Activated CD8-positive, alpha-beta T cell treated with anti-CD3 and anti-CD28 coated beads for 36 hours (primary cell): ENCODE measurements at regions not wholly inside any gene's neighbourhood (a gene's known extent, or its start where the extent isn't known, plus 50 kb on each side); places are given as distances from the start of the nearest gene placed in this dataset.

ENCODE experiments used
- ATAC-seq: fragments of 200-7000 bp; cut with Tn5 transposase; one replicate; pipeline ENCODE4 v1.10.0; 2021; ENCODE audit warnings: mild to moderate bottlenecking, moderate library complexity
- CTCF ChIA-PET: fragments of 350-600 bp; sonication (Branson Sonifier 250); formaldehyde crosslinking; loops from one replicate; lab custom pipeline; 2021; ENCODE audit warnings: antibody characterized with exemption; lab: Charles Lee
- POLR2A ChIA-PET: fragments of 350-600 bp; sonication (Branson Sonifier 250); formaldehyde crosslinking; loops from one replicate; lab custom pipeline; 2021; ENCODE audit warnings: antibody characterized with exemption; lab: Charles Lee
- DNase-seq: peaks from one replicate; pipeline ENCODE4 v3.0.0-alpha.2; 2020
- H3K27ac Mint-ChIP-seq: one replicate; pipeline ENCODE4 v1.8.0; 2021; ENCODE audit warnings: mild to moderate bottlenecking, mixed read lengths
- H3K27me3 Mint-ChIP-seq: one replicate; pipeline ENCODE4 v1.8.0; 2021; ENCODE audit warnings: mixed read lengths
- H3K36me3 Mint-ChIP-seq: one replicate; pipeline ENCODE4 v1.8.0; 2021; ENCODE audit warnings: low read depth, mixed read lengths
- H3K4me1 Mint-ChIP-seq: one replicate; pipeline ENCODE4 v1.8.0; 2021; ENCODE audit warnings: low read depth, mixed read lengths
- H3K4me3 Mint-ChIP-seq: one replicate; pipeline ENCODE4 v1.8.0; 2021; ENCODE audit warnings: mild to moderate bottlenecking, moderate library complexity, mixed read lengths
- H3K9me3 Mint-ChIP-seq: one replicate; pipeline ENCODE4 v1.8.0; 2021; ENCODE audit warnings: mixed read lengths
- intact Hi-C: fragments of 100-400 bp; cut with micrococcal nuclease; formaldehyde crosslinking; loops from one replicate; pipeline ENCODE4 v1.10.0; 2022
- TF ChIP-seq, protein P1 (sequence below): fragments of 200-600 bp; IDR thresholded peaks from one replicate; pipeline ENCODE4 v1.8.0; 2022; ENCODE audit warnings: antibody characterized with exemption, mild to moderate bottlenecking

DNA sequence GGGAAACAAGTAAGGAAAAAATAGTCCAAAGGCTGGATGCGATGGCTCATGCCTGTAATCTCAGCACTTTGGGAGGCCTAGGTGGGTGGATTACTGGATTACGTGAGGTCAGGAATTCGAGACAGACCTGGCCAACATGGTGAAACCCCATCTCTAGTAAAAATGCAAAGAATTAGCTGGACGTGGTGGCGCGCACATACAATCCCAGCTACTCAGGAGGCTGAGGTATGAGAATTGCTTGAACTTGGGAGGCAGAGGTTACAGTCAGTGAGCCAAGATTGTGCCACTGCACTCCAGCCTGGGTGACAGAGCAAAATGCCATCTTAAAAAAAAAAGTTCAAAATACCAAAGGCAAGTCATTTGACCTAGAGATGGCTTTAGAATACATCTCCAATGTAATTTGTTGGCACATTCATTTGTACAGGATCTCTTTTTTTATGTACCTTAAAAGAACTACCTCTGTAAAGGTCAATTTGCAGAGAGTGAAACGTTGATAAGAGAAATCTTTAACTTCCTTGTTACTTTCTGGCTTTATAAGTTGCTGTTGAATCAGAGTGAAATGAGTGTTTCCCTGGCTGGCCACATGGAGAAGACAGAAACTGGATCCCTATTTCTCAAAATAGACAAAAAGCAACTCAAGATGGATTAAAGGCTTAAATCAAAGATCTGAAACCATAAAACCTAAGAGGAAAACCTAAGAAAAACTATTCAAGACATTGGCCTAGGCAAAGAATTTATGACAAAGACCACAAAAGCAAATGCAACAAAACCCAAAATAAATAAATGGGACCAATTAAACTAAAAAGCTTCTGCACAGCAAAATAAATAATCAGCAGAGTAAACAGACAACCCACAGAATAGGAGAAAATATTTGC is 260.7 kb downstream of the KLF6 start:
- CTCF ChIA-PET, result no interaction called here
- POLR2A ChIA-PET, result no interaction called here
- no peak overlapping the region for H3K4me3 Mint-ChIP-seq
- ATAC-seq (no peak), DNase-seq (no peak)
- TF ChIP-seq, protein P1, sequence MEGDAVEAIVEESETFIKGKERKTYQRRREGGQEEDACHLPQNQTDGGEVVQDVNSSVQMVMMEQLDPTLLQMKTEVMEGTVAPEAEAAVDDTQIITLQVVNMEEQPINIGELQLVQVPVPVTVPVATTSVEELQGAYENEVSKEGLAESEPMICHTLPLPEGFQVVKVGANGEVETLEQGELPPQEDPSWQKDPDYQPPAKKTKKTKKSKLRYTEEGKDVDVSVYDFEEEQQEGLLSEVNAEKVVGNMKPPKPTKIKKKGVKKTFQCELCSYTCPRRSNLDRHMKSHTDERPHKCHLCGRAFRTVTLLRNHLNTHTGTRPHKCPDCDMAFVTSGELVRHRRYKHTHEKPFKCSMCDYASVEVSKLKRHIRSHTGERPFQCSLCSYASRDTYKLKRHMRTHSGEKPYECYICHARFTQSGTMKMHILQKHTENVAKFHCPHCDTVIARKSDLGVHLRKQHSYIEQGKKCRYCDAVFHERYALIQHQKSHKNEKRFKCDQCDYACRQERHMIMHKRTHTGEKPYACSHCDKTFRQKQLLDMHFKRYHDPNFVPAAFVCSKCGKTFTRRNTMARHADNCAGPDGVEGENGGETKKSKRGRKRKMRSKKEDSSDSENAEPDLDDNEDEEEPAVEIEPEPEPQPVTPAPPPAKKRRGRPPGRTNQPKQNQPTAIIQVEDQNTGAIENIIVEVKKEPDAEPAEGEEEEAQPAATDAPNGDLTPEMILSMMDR, result no peak
- peaks cover 2% of the 10 kb centered on the region for H3K27me3 Mint-ChIP-seq
- intact Hi-C loops, result no loop called here
- no peak overlapping the region for H3K27ac Mint-ChIP-seq
- no peaks in the 10 kb centered on the region for H3K36me3 Mint-ChIP-seq
- no peaks in the 10 kb centered on the region for H3K9me3 Mint-ChIP-seq
- H3K4me1 Mint-ChIP-seq, result peaks cover 2% of the 10 kb centered on the region

DNA sequence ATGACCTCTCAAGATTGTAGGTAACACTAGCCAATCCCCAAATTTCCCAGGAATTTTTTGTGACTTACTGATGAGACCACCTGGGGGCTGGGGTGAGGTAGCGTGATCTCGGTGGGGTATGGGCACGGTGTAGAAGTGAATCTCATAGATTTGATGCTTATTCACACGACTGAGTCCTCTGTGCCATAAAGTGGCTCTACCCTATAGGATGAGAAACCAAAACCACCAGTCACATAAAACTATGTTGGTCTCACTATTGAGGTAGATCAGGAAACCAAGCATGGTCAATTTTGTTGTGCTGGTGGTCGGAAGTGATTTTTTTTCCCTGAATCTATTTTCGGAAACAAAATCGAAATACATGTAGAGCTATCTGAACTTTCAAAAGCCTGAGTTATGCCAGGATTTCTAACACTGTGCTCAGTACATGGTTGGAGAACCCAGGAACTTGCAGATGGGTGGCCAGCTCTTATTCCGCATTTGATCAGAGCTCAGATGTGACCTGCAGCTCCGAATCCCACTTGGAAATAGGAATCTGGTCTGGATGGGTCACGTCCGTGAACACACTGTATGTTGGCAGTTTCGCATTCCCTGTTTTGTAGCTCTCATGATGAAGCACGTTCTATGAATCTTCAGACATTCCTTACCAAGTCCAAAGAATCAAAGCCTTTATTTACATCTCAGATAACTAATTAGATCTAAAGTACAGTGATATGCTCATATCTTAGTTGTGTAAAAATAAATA is 261.5 kb downstream of the KLF6 start:
- Mint-ChIP-seq H3K4me3 (no peak overlapping the region), H3K27ac (no peak overlapping the region), H3K9me3 (no peaks in the 10 kb centered on the region), H3K27me3 (peaks cover 4% of the 10 kb centered on the region), H3K36me3 (no peaks in the 10 kb centered on the region), H3K4me1 (peaks cover 2% of the 10 kb centered on the region)
- DNase-seq (no peak), ATAC-seq (no peak)
- TF ChIP-seq, protein P1, result no peak
- intact Hi-C loops, result no loop called here
- CTCF ChIA-PET, result no interaction called here
- POLR2A ChIA-PET, result no interaction called here

DNA sequence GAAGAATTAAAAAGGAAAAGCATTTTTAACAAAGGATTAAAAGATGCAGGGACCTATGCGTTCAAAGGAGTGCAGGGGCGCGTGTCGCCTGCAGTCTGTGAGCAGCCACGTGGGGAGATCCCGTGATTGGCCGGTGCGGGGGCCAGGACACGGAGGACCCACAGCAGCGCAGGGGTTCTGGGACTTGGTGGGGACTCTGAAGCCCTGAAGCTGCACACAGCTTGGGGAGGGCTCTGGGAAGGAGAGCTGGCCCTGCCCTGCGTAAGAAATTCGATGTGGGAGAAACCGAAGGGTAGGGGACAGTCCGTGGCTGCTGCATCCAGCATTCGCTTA is 268.1 kb downstream of the KLF6 start:
- H3K27ac Mint-ChIP-seq, result no peak overlapping the region
- no peaks in the 10 kb centered on the region for H3K9me3 Mint-ChIP-seq
- DNase-seq (no peak), ATAC-seq (no peak)
- ChIA-PET POLR2A (no interaction called here), CTCF (no interaction called here)
- H3K27me3 Mint-ChIP-seq, result peaks cover 9% of the 10 kb centered on the region
- TF ChIP-seq, protein P1, result no peak
- intact Hi-C loops, result no loop called here
- H3K4me3 Mint-ChIP-seq, result no peak overlapping the region
- no peaks in the 10 kb centered on the region for H3K36me3 Mint-ChIP-seq
- no peaks in the 10 kb centered on the region for H3K4me1 Mint-ChIP-seq

DNA sequence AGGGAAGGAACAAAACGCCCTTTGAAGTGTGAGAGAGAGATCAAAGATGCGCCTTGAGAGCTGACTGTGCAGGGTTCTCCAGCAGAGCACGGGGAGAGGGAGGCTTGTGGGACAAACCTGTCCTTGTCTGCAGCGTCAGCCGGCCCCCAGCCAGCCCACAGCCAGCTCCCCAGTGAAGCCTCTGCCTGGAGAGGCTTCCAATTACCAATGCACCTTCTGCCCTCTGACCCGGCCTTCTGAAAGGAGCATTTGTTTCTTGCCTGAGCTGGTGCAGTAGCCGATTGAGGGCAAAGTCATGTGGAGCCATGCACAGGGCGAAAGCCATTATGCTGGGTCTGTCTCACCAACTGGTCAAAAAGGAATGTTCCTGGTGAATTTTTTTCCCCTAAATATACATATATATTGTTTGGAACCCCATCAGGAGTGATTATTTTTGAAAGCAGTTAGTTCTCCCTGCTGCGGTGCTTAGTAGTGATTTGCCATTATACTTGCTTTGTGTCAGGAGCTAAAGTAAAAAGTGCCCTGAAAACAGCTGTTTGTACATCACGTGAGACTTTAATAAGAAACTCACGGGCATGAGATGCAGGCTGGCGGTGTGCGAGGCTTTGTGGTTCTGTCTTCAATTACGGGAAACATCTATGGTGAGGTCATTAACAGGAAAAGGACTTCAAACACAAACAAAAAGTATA is 268.6 kb downstream of the KLF6 start:
- no peak overlapping the region for H3K27ac Mint-ChIP-seq
- H3K4me1 Mint-ChIP-seq, result no peaks in the 10 kb centered on the region
- CTCF ChIA-PET, result no interaction called here
- POLR2A ChIA-PET, result no interaction called here
- intact Hi-C loops, result no loop called here
- H3K36me3 Mint-ChIP-seq, result no peaks in the 10 kb centered on the region
- no peak overlapping the region for H3K4me3 Mint-ChIP-seq
- TF ChIP-seq, protein P1, result no peak
- DNase-seq (no peak), ATAC-seq (no peak)
- H3K9me3 Mint-ChIP-seq, result no peaks in the 10 kb centered on the region
- peaks cover 8% of the 10 kb centered on the region for H3K27me3 Mint-ChIP-seq

DNA sequence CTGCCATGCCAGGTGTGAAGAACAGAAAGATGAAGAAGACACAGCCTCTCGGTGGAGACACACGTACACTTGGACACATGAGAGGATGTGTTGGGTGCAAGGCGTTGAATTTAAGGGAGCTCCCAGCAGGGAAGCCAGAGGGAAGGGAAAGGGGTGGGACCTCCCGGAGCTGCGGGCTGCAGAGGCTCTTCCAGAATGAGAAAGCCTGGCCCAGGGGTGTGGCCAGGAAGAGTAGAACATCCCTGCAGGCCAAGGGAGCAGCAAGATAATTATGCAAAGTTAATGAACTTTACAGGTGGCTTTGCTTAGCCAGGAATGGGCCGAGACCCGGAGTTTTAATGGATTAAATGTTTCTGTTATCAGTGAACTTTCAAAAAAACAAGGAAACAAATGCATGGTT is 270.3 kb downstream of the KLF6 start:
- ChIA-PET POLR2A (no interaction called here), CTCF (no interaction called here)
- ATAC-seq (no peak), DNase-seq (no peak)
- peaks cover 8% of the 10 kb centered on the region for H3K27me3 Mint-ChIP-seq
- no peaks in the 10 kb centered on the region for H3K4me1 Mint-ChIP-seq
- H3K27ac Mint-ChIP-seq, result no peak overlapping the region
- no peaks in the 10 kb centered on the region for H3K36me3 Mint-ChIP-seq
- H3K4me3 Mint-ChIP-seq, result no peak overlapping the region
- TF ChIP-seq, protein P1, result no peak
- no peaks in the 10 kb centered on the region for H3K9me3 Mint-ChIP-seq
- intact Hi-C loops, result no loop called here
